ENCODE measurements at regions not wholly inside any gene's neighbourhood (a gene's known extent, or its start where the extent isn't known, plus 50 kb on each side); places are given as distances from the start of the nearest gene placed in this dataset.

DNA sequence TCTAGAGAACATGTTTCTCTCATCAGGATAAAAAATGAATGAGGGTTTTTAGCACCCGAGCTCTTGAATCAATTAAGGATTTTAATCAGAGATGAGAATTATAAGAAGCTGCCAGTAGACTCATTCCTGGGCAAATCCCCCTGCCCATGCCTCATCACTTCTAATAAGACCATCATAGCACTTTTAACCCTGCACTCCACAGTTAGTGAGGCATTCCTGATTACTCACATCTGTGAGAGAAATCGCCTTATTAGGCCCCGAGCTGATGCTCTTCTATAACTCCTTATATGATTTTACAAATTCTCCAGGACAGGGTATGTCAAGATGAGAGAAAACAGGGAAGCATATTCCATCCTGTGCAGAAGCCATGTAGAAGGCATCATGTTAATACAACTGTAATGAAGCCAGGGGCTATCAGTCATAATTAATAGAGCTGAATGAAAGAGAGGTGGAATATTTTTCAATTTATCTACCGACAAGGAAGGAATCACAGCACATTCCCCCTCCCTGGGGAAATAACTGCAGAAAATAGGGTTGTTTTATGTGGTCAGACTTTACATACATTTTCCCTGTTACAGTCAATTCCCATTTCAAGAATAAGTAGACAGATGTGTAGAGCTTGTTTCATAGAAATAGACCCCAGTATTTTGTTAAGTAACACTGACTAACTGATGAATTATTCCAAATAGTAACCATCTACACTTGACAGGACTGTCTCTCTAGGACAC, 272.7 kb downstream of the HHIPL2 start:
- no peak for DNase-seq
- no TSS peak for BruUV-seq (replicated peaks)
- Histone ChIP-seq H3K36me3 (ENCODE audit: low read depth, low read length) (no peaks in the 10 kb centered on the region), H3K27me3 (ENCODE audit: low read length) (peaks cover 43% of the 10 kb centered on the region), H3K4me1 (ENCODE audit: insufficient read depth, low read length) (no peaks in the 10 kb centered on the region), H3K9me3 (ENCODE audit: low read length) (no peaks in the 10 kb centered on the region), H3F3A (ENCODE audit: low read length, unreplicated experiment) (no peaks in the 10 kb centered on the region), H2AFZ (ENCODE audit: low read length) (no peak overlapping the region), H3K4me3 (ENCODE audit: low read length) (no peak overlapping the region), H3K9ac (ENCODE audit: low read length) (no peak overlapping the region), H3K27ac (ENCODE audit: low read length) (no peak overlapping the region), H3K79me2 (ENCODE audit: low read length) (no peaks in the 10 kb centered on the region), H3K9me2 (replicated peaks; ENCODE audit: low read length) (no peaks in the 10 kb centered on the region), H4K20me1 (ENCODE audit: low read length) (no peaks in the 10 kb centered on the region), H3K4me2 (ENCODE audit: low read length) (no peak overlapping the region)
- TF ChIP-seq EZH2phosphoT487 (IDR thresholded peaks at IDR 0.05; ENCODE audit: borderline replicate concordance, low read length) (no peak), EZH2 (IDR thresholded peaks at IDR 0.05; ENCODE audit: low read length, unreplicated experiment) (no peak)
- TF ChIP-seq, protein P1, sequence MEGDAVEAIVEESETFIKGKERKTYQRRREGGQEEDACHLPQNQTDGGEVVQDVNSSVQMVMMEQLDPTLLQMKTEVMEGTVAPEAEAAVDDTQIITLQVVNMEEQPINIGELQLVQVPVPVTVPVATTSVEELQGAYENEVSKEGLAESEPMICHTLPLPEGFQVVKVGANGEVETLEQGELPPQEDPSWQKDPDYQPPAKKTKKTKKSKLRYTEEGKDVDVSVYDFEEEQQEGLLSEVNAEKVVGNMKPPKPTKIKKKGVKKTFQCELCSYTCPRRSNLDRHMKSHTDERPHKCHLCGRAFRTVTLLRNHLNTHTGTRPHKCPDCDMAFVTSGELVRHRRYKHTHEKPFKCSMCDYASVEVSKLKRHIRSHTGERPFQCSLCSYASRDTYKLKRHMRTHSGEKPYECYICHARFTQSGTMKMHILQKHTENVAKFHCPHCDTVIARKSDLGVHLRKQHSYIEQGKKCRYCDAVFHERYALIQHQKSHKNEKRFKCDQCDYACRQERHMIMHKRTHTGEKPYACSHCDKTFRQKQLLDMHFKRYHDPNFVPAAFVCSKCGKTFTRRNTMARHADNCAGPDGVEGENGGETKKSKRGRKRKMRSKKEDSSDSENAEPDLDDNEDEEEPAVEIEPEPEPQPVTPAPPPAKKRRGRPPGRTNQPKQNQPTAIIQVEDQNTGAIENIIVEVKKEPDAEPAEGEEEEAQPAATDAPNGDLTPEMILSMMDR (conservative IDR thresholded peaks at IDR 0.05; ENCODE audit: low read depth, low read length) = no peak
- CTCF ChIA-PET = no interaction called here
- no peak for ATAC-seq
- intact Hi-C loops (cut with micrococcal nuclease) = no loop called here
- POLR2A ChIA-PET (ENCODE audit: unreplicated experiment) = no interaction called here

DNA sequence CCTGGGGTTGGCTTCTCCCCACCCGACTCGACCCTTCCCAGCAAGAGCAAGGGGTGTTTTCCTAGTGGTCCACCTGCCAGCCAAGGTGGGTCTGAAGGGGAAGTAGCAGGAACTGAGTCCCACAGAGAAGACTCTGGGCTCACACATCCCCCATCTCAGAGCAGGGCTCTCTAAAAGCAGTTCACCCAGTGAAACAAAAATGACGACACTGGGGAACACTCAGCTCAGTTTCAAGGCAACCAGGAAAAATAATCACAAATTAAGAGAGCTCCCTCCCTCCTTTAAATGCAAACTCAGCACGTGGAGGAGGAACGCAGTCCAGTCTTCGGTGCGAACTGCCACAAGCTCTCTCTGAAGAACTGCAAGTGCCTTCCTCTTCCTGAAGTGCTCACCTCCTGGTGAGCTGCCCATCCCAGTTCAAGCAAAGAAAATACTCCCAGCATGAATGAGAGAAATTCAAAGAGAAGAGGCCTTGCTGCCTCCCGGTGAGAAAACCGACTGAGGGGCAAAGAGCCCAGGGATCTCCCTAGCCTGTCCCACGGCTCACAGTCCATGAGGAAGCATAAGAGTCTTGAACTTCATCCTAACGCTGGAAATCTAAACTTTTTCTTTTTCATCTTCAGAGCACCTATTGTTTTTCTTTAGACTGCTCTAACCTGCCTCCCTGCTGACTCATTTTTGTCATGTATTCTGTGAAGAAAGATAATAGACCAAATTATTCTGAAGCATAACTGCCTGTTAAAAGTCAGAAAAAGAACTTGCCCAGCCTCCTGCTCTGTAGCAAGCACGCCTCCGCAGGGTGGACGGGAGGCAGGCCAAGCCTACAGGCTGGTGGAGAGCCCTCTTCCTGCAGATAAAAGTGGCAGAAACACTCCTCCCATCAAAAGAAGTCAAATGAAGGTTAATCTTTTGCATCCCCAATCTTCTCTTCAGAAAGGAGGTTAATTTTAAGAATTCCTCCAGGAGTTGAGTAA, 281.4 kb downstream of the HHIPL2 start:
- Histone ChIP-seq H3K4me3 (ENCODE audit: low read length) (no peak overlapping the region), H4K20me1 (ENCODE audit: low read length) (no peaks in the 10 kb centered on the region), H3F3A (ENCODE audit: low read length, unreplicated experiment) (no peaks in the 10 kb centered on the region), H2AFZ (ENCODE audit: low read length) (no peak overlapping the region), H3K9ac (ENCODE audit: low read length) (no peak overlapping the region), H3K36me3 (ENCODE audit: low read depth, low read length) (no peaks in the 10 kb centered on the region), H3K4me2 (ENCODE audit: low read length) (no peak overlapping the region), H3K27ac (ENCODE audit: low read length) (no peak overlapping the region), H3K27me3 (ENCODE audit: low read length) (peaks cover 47% of the 10 kb centered on the region), H3K9me2 (replicated peaks; ENCODE audit: low read length) (no peaks in the 10 kb centered on the region), H3K4me1 (ENCODE audit: insufficient read depth, low read length) (no peaks in the 10 kb centered on the region), H3K9me3 (ENCODE audit: low read length) (no peaks in the 10 kb centered on the region), H3K79me2 (ENCODE audit: low read length) (no peaks in the 10 kb centered on the region)
- ATAC-seq (no peak), DNase-seq (no peak)
- POLR2A ChIA-PET (ENCODE audit: unreplicated experiment) = no interaction called here
- CTCF ChIA-PET = no interaction called here
- BruUV-seq (replicated peaks) = no TSS peak
- TF ChIP-seq, protein P1 (conservative IDR thresholded peaks at IDR 0.05; ENCODE audit: low read depth, low read length) = no peak
- TF ChIP-seq EZH2 (IDR thresholded peaks at IDR 0.05; ENCODE audit: low read length, unreplicated experiment) (no peak), EZH2phosphoT487 (IDR thresholded peaks at IDR 0.05; ENCODE audit: borderline replicate concordance, low read length) (no peak)
- intact Hi-C loops (cut with micrococcal nuclease) = no loop called here

Data from PC-3 (cell line).